CD4-positive, CD25-positive, alpha-beta regulatory T cell (primary cell): ENCODE measurements at regions not wholly inside any gene's neighbourhood (a gene's known extent, or its start where the extent isn't known, plus 50 kb on each side); places are given as distances from the start of the nearest gene placed in this dataset.

Experiments
- ATAC-seq, 2 donors: fragments of 150-1000 bp; cut with Tn5 transposase; one replicate each; pipeline ENCODE4 v1.10.0; 2021; ENCODE audit warnings: low read depth in 2 of 2, moderate number of reproducible peaks in 2 of 2, moderate library complexity in 1 of 2
- DNase-seq, 3 donors: peaks; one replicate each; pipeline versions ENCODE4 v3.0.0 to v3.0.0-alpha.2; 2012 to 2022; ENCODE audit warnings: mixed read lengths in 1 of 3
- H3K27ac ChIP-seq: one replicate; pipeline ENCODE4 v1.7.0; 2013; ENCODE audit warnings: mild to moderate bottlenecking, low read length; ENCODE audit not compliant: insufficient read depth, poor library complexity, severe bottlenecking
- H3K27me3 ChIP-seq: one replicate; pipeline ENCODE4 v1.7.0; 2013; ENCODE audit warnings: low read length; ENCODE audit not compliant: control insufficient read depth, insufficient read depth
- H3K36me3 ChIP-seq: one replicate; pipeline ENCODE4 v1.7.0; 2013; ENCODE audit warnings: mild to moderate bottlenecking, low read length, moderate library complexity; ENCODE audit not compliant: control insufficient read depth, insufficient read depth
- H3K4me1 ChIP-seq: 2 replicates; pipeline ENCODE4 v1.7.0; 2013; ENCODE audit warnings: mild to moderate bottlenecking, low read length; ENCODE audit not compliant: insufficient read depth, control insufficient read depth, poor library complexity, severe bottlenecking
- H3K4me3 ChIP-seq: one replicate; pipeline ENCODE4 v1.7.0; 2013; ENCODE audit warnings: low read depth, mild to moderate bottlenecking, low read length, moderate library complexity
- H3K9me3 ChIP-seq, 2 experiments: 1 replicate in 1 of 2; 2 replicates in 1 of 2; pipeline ENCODE4 v1.7.0; 2013; ENCODE audit warnings: low read length in 2 of 2, mild to moderate bottlenecking in 1 of 2, moderate library complexity in 1 of 2; ENCODE audit not compliant: control insufficient read depth in 2 of 2
- H3K27ac Mint-ChIP-seq, 3 donors: one replicate each; pipeline ENCODE4 v1.8.0; 2020 to 2022; ENCODE audit warnings: mild to moderate bottlenecking in 3 of 3, mixed read lengths in 3 of 3, moderate library complexity in 2 of 3
- H3K27me3 Mint-ChIP-seq: one replicate; pipeline ENCODE4 v1.8.0; 2022; ENCODE audit warnings: mild to moderate bottlenecking, mixed read lengths
- H3K36me3 Mint-ChIP-seq: one replicate; pipeline ENCODE4 v1.8.0; 2020; ENCODE audit warnings: mixed read lengths
- H3K4me1 Mint-ChIP-seq, 4 donors: one replicate each; pipeline ENCODE4 v1.8.0; 2020 to 2022; ENCODE audit warnings: mixed read lengths in 4 of 4, mild to moderate bottlenecking in 1 of 4
- H3K4me3 Mint-ChIP-seq, 4 donors: one replicate each; pipeline ENCODE4 v1.8.0; 2020 to 2022; ENCODE audit warnings: mild to moderate bottlenecking in 4 of 4, mixed read lengths in 4 of 4, moderate library complexity in 3 of 4
- H3K9me3 Mint-ChIP-seq, 7 donors: one replicate each; pipeline ENCODE4 v1.8.0; 2020 to 2022; ENCODE audit warnings: mixed read lengths in 7 of 7, mild to moderate bottlenecking in 3 of 7, moderate library complexity in 2 of 7

- no peak for ATAC-seq
- Histone ChIP-seq H3K4me1 (no peaks in the 10 kb centered on the region), H3K36me3 (no peaks in the 10 kb centered on the region), H3K27ac (no peak overlapping the region), H3K9me3 (peaks cover 0 to 2% of the 10 kb centered on the region in 2 experiments), H3K27me3 (no peaks in the 10 kb centered on the region), H3K4me3 (no peak overlapping the region)
- peaks cover 0 to 7% (median 5%) of the 10 kb centered on the region in 7 donors for H3K9me3 Mint-ChIP-seq
- DNase-seq, result no peak
- no peak overlapping the region for H3K27ac Mint-ChIP-seq
- no peaks in the 10 kb centered on the region for H3K27me3 Mint-ChIP-seq
- no peaks in the 10 kb centered on the region for H3K4me1 Mint-ChIP-seq
- no peak overlapping the region for H3K4me3 Mint-ChIP-seq
- H3K36me3 Mint-ChIP-seq, result no peaks in the 10 kb centered on the region
Measured at GRCh38 chr7:132059141-132059540, 502.7 kb upstream of the PODXL start.

GRCh38 chr7:132055336-132056120 lies 499.1 kb upstream of the PODXL start:
- Histone ChIP-seq H3K4me3 (no peak overlapping the region), H3K4me1 (no peaks in the 10 kb centered on the region), H3K36me3 (no peaks in the 10 kb centered on the region), H3K27ac (no peak overlapping the region), H3K9me3 (peaks cover 0 to 2% of the 10 kb centered on the region in 2 experiments), H3K27me3 (no peaks in the 10 kb centered on the region)
- DNase-seq, result no peak
- Mint-ChIP-seq H3K4me1 (no peaks in the 10 kb centered on the region), H3K27ac (no peak overlapping the region), H3K4me3 (no peak overlapping the region), H3K27me3 (no peaks in the 10 kb centered on the region), H3K36me3 (no peaks in the 10 kb centered on the region), H3K9me3 (peaks cover 0 to 12% (median 0%) of the 10 kb centered on the region in 7 donors)
- ATAC-seq, result no peak

- no peak for ATAC-seq
- H3K27ac ChIP-seq, result no peak overlapping the region
- no peak overlapping the region for H3K4me3 ChIP-seq
- no peaks in the 10 kb centered on the region for H3K36me3 ChIP-seq
- no peak overlapping the region for H3K4me3 Mint-ChIP-seq
- peaks cover 0 to 12% (median 0%) of the 10 kb centered on the region in 7 donors for H3K9me3 Mint-ChIP-seq
- peaks cover 0 to 2% of the 10 kb centered on the region in 2 experiments for H3K9me3 ChIP-seq
- no peak for DNase-seq
- peaks cover 8% of the 10 kb centered on the region for H3K27me3 Mint-ChIP-seq
- H3K36me3 Mint-ChIP-seq, result no peaks in the 10 kb centered on the region
- H3K4me1 Mint-ChIP-seq, result no peaks in the 10 kb centered on the region
- no peaks in the 10 kb centered on the region for H3K27me3 ChIP-seq
- H3K4me1 ChIP-seq, result no peaks in the 10 kb centered on the region
- no peak overlapping the region for H3K27ac Mint-ChIP-seq
Measured at GRCh38 chr7:132053871-132054270, 497.4 kb upstream of the PODXL start.

GRCh38 chr7:132051311-132051710 lies 494.9 kb upstream of the PODXL start:
- no peaks in the 10 kb centered on the region for H3K27me3 ChIP-seq
- DNase-seq (no peak), ATAC-seq (no peak)
- H3K36me3 Mint-ChIP-seq, result no peaks in the 10 kb centered on the region
- H3K4me3 ChIP-seq, result no peak overlapping the region
- peak overlapping the region in 1 of 3 donors; percentile 10 for H3K27ac Mint-ChIP-seq
- H3K4me3 Mint-ChIP-seq, result no peak overlapping the region
- H3K9me3 ChIP-seq, result peaks cover 0 to 2% of the 10 kb centered on the region in 2 experiments
- peaks cover 0 to 6% (median 0%) of the 10 kb centered on the region in 7 donors for H3K9me3 Mint-ChIP-seq
- peaks cover 8% of the 10 kb centered on the region for H3K27me3 Mint-ChIP-seq
- H3K36me3 ChIP-seq, result no peaks in the 10 kb centered on the region
- H3K4me1 Mint-ChIP-seq, result no peaks in the 10 kb centered on the region
- H3K4me1 ChIP-seq, result no peaks in the 10 kb centered on the region
- no peak overlapping the region for H3K27ac ChIP-seq

DNA sequence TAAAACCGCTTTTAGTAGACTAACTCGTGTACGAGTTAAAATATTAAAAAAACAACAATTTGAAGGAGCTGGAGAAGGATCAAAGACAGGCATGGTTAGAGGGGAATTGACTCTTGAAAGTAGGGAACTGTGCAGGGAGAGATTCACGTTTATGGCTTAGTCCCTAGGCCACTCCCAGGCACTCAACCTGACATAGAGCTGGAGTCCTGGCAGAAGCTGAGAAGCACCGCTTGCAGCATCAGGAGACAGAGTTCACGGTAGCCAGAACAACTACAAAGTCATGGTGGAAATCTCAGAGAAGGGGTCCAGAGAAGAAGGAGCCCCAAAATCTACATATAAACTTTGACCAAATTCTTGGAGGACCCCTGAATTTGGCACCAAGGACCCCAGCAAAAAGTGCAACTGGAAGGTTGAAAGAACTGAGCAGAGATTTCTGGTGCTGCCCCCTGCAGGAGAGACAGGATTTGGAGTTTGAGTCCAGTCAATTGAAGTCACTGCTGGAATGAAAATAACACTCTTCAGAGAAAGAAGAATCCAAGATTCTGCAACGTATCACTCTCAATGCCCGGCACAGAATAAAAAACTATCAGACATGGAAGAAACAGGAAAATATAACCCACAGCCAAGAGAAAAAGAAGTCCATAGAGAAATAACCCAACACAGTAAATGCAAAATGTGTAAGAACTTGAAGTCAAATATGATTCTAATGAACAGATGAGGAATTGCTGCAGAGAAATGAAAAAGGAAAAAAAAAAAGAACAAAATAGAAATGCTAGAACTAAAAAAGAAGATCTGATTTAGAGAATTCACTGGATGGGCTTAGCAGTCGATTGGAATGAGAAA lies 493.3 kb upstream of the PODXL start:
- H3K27me3 ChIP-seq, result no peaks in the 10 kb centered on the region
- Mint-ChIP-seq H3K4me1 (no peaks in the 10 kb centered on the region), H3K9me3 (peaks cover 0 to 6% (median 0%) of the 10 kb centered on the region in 7 donors), H3K36me3 (no peaks in the 10 kb centered on the region), H3K4me3 (no peak overlapping the region), H3K27me3 (peaks cover 8% of the 10 kb centered on the region), H3K27ac (peak overlapping the region in 1 of 3 donors; percentile 44)
- DNase-seq (peak in 1 of 3 donors; percentile 18), ATAC-seq (no peak)
- no peak overlapping the region for H3K27ac ChIP-seq
- no peaks in the 10 kb centered on the region for H3K36me3 ChIP-seq
- H3K4me3 ChIP-seq, result no peak overlapping the region
- no peaks in the 10 kb centered on the region for H3K4me1 ChIP-seq
- H3K9me3 ChIP-seq, result no peaks in the 10 kb centered on the region

DNA sequence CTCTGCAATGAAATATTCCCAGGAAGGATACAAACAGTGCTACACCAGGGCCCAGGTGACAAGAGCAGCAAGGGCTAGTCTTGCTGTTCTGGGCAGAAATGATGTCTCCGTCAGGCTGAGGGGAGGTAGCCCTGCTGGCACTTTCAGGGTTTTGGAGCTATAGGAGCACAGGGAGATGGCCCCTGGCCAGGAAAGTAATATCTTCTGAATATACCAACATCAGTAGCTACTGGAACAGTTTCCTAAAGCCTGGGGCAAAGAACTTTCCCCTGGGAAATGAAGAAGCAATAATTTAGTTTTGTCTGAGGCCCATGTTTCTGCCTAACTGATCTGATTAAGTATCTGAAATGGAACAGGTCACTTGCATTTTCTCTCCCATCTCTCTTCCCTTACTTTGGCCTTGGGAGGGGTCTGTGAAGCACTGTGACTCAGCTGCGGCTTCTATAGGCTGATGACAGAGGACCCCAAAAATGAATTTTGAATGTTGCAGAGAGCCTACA lies 489.1 kb upstream of the PODXL start:
- peaks cover 17% of the 10 kb centered on the region for H3K27me3 Mint-ChIP-seq
- no peak overlapping the region for H3K27ac ChIP-seq
- no peaks in the 10 kb centered on the region for H3K36me3 ChIP-seq
- H3K4me3 ChIP-seq, result no peak overlapping the region
- peaks cover 0 to 4% (median 0%) of the 10 kb centered on the region in 7 donors for H3K9me3 Mint-ChIP-seq
- DNase-seq, result no peak
- no peaks in the 10 kb centered on the region for H3K9me3 ChIP-seq
- no peaks in the 10 kb centered on the region for H3K4me1 ChIP-seq
- no peaks in the 10 kb centered on the region for H3K4me1 Mint-ChIP-seq
- no peak overlapping the region for H3K4me3 Mint-ChIP-seq
- no peak for ATAC-seq
- no peaks in the 10 kb centered on the region for H3K27me3 ChIP-seq
- no peaks in the 10 kb centered on the region for H3K36me3 Mint-ChIP-seq
- H3K27ac Mint-ChIP-seq, result no peak overlapping the region

- H3K27ac Mint-ChIP-seq, result no peak overlapping the region
- no peaks in the 10 kb centered on the region for H3K9me3 ChIP-seq
- H3K36me3 Mint-ChIP-seq, result no peaks in the 10 kb centered on the region
Measured at GRCh38 chr7:132045002-132045401, 488.6 kb upstream of the PODXL start.

More at GRCh38 chr7:132045002-132045401, 488.6 kb upstream of the PODXL start:
- DNase-seq, result no peak
- Histone ChIP-seq H3K4me3 (no peak overlapping the region), H3K4me1 (no peaks in the 10 kb centered on the region), H3K27ac (no peak overlapping the region), H3K27me3 (no peaks in the 10 kb centered on the region), H3K36me3 (no peaks in the 10 kb centered on the region)
- Mint-ChIP-seq H3K4me3 (no peak overlapping the region), H3K27me3 (peaks cover 17% of the 10 kb centered on the region), H3K9me3 (peaks cover 0 to 4% (median 0%) of the 10 kb centered on the region in 7 donors), H3K4me1 (no peaks in the 10 kb centered on the region)
- no peak for ATAC-seq
